IMR-90 (cell line): ENCODE measurements at regions not wholly inside any gene's neighbourhood (a gene's known extent, or its start where the extent isn't known, plus 50 kb on each side); places are given as distances from the start of the nearest gene placed in this dataset.

Experiments
- ATAC-seq: fragments of 200-7000 bp; cut with Tn5 transposase; 2 replicates; pipeline ENCODE4 v1.9.1; 2020; ENCODE audit warnings: low read depth, mild to moderate bottlenecking, moderate library complexity
- BruUV-seq: library from RNA; stranded (reverse); fragments of 400-500 nt; replicated peaks from 2 replicates; lab custom pipeline; 2021; lab: Mats Ljungman, UMichigan
- CTCF ChIA-PET: fragments of 300-600 bp; formaldehyde crosslinking; extraction: SDS; loops from one replicate; lab custom pipeline; 2021; ENCODE audit warnings: antibody characterized with exemption; lab: Yijun Ruan, JAX
- POLR2A ChIA-PET: fragments of 300-600 bp; sonication (Branson Sonifier 250); formaldehyde crosslinking; loops from one replicate; lab custom pipeline; 2022; ENCODE audit warnings: antibody characterized with exemption; ENCODE audit not compliant: unreplicated experiment; lab: Charles Lee
- DNase-seq: peaks from one replicate; pipeline ENCODE4 v3.0.0; 2013
- H2AFZ ChIP-seq: replicated peaks from 2 replicates; pipeline ENCODE3; 2013; ENCODE audit warnings: low read length, mild to moderate bottlenecking; ENCODE audit not compliant: poor library complexity
- H2AK5ac ChIP-seq: 2 replicates; pipeline ENCODE4 v1.6.1; 2013; ENCODE audit warnings: low read depth, low read length, inconsistent platforms
- H2AK9ac ChIP-seq: replicated peaks from 2 replicates; pipeline ENCODE3; 2013; ENCODE audit warnings: mild to moderate bottlenecking, low read depth, low read length, moderate library complexity; ENCODE audit not compliant: poor library complexity
- H2BK120ac ChIP-seq: 2 replicates; pipeline ENCODE4 v1.6.1; 2013; ENCODE audit warnings: low read depth, low read length, inconsistent platforms
- H2BK15ac ChIP-seq: 3 replicates; pipeline ENCODE4 v1.6.1; 2013; ENCODE audit warnings: low read depth, low read length, inconsistent platforms
- H2BK20ac ChIP-seq: 2 replicates; pipeline ENCODE4 v1.6.1; 2013; ENCODE audit warnings: low read depth, mild to moderate bottlenecking, inconsistent platforms, low read length, moderate library complexity
- H2BK5ac ChIP-seq: 2 replicates; pipeline ENCODE4 v1.6.1; 2013; ENCODE audit warnings: mild to moderate bottlenecking, low read depth, low read length, inconsistent platforms; ENCODE audit not compliant: poor library complexity, severe bottlenecking
- H3K14ac ChIP-seq: replicated peaks from 2 replicates; pipeline ENCODE4 v1.6.1; 2013; ENCODE audit warnings: low read depth, low read length, inconsistent platforms
- H3K18ac ChIP-seq: 2 replicates; pipeline ENCODE4 v1.6.1; 2013; ENCODE audit warnings: low read depth, low read length, control low read depth
- H3K23ac ChIP-seq: 2 replicates; pipeline ENCODE4 v1.6.1; 2013; ENCODE audit warnings: low read depth, low read length, inconsistent platforms
- H3K27ac ChIP-seq: 2 replicates; pipeline ENCODE4 v1.5.1; 2013; ENCODE audit warnings: mild to moderate bottlenecking, control low read depth, low read length; ENCODE audit not compliant: insufficient read depth
- H3K27me3 ChIP-seq: 2 replicates; pipeline ENCODE4 v1.6.1; 2013; ENCODE audit warnings: low read length; ENCODE audit not compliant: control insufficient read depth, insufficient read depth
- H3K36me3 ChIP-seq: 2 replicates; pipeline ENCODE4 v1.6.1; 2013; ENCODE audit warnings: low read length, mixed read lengths; ENCODE audit not compliant: control insufficient read depth, insufficient read depth
- H3K4ac ChIP-seq: 2 replicates; pipeline ENCODE4 v1.6.1; 2013; ENCODE audit warnings: low read depth, low read length, inconsistent platforms
- H3K4me1 ChIP-seq: 2 replicates; pipeline ENCODE4 v1.6.1; 2013; ENCODE audit warnings: low read length, mixed read lengths; ENCODE audit not compliant: control insufficient read depth, insufficient read depth
- H3K4me2 ChIP-seq: 2 replicates; pipeline ENCODE4 v1.6.1; 2013; ENCODE audit warnings: low read depth, mild to moderate bottlenecking, control low read depth, low read length, moderate library complexity
- H3K4me3 ChIP-seq: 2 replicates; pipeline ENCODE4 v1.5.1; 2013; ENCODE audit warnings: low read depth, mild to moderate bottlenecking, control low read depth, low read length, moderate library complexity; ENCODE audit not compliant: insufficient read depth
- H3K56ac ChIP-seq: 2 replicates; pipeline ENCODE4 v1.6.1; 2013; ENCODE audit warnings: low read length, inconsistent platforms; ENCODE audit not compliant: insufficient read depth; ENCODE audit errors: extremely low read depth
- H3K79me1 ChIP-seq, 2 experiments: 2 replicates each; pipeline ENCODE4 v1.6.1; 2013; ENCODE audit warnings: low read length in 2 of 2, inconsistent platforms in 1 of 2, low read depth in 1 of 2
- H3K9ac ChIP-seq: 2 replicates; pipeline ENCODE4 v1.6.1; 2013; ENCODE audit warnings: low read depth, low read length, control low read depth
- H3K9me1 ChIP-seq: 2 replicates; pipeline ENCODE4 v1.6.1; 2013; ENCODE audit warnings: low read length, inconsistent platforms; ENCODE audit not compliant: insufficient read depth
- H3K9me3 ChIP-seq: 2 replicates; pipeline ENCODE4 v1.6.1; 2013; ENCODE audit warnings: low read length; ENCODE audit not compliant: control insufficient read depth, insufficient read depth
- H4K20me1 ChIP-seq: 2 replicates; pipeline ENCODE4 v1.6.1; 2013; ENCODE audit warnings: low read length, inconsistent platforms; ENCODE audit not compliant: insufficient read depth
- H4K5ac ChIP-seq: 2 replicates; pipeline ENCODE4 v1.6.1; 2013; ENCODE audit warnings: mild to moderate bottlenecking, low read depth, low read length, control low read depth
- H4K8ac ChIP-seq, 2 experiments: 2 replicates each; pipeline ENCODE4 v1.6.1; 2013; ENCODE audit warnings: low read depth in 2 of 2, low read length in 2 of 2, control low read depth in 1 of 2, inconsistent platforms in 1 of 2
- H4K91ac ChIP-seq: 2 replicates; pipeline ENCODE4 v1.6.1; 2013; ENCODE audit warnings: low read depth, low read length, inconsistent platforms; ENCODE audit not compliant: insufficient read depth
- BHLHE40 ChIP-seq: fragments of 150-350 bp; IDR thresholded peaks from 2 replicates; pipeline ENCODE4 v1.6.1; 2016; ENCODE audit warnings: mild to moderate bottlenecking, low read depth, low read length
- CHD1 ChIP-seq: IDR thresholded peaks from 2 replicates; pipeline ENCODE4 v1.6.1; 2012; ENCODE audit warnings: low read depth, low read length, improper control_type of control experiment
- CTCF ChIP-seq: conservative IDR thresholded peaks from 2 replicates; pipeline ENCODE4 v1.5.1; 2012; ENCODE audit warnings: mild to moderate bottlenecking, low read depth, low read length, improper control_type of control experiment
- ELK1 ChIP-seq: fragments of 150-350 bp; IDR thresholded peaks from 2 replicates; pipeline ENCODE4 v1.6.1; 2016; ENCODE audit warnings: low read depth, mild to moderate bottlenecking, low read length, moderate library complexity, borderline replicate concordance
- FOS ChIP-seq: fragments of 150-350 bp; IDR thresholded peaks from 2 replicates; pipeline ENCODE4 v1.6.1; 2016; ENCODE audit warnings: low read depth, low read length
- MAFK ChIP-seq: IDR thresholded peaks from 2 replicates; pipeline ENCODE4 v1.6.1; 2012; ENCODE audit warnings: low read depth, low read length, improper control_type of control experiment
- MAZ ChIP-seq: IDR thresholded peaks from 2 replicates; pipeline ENCODE4 v1.6.1; 2012; ENCODE audit warnings: low read depth, mild to moderate bottlenecking, low read length, improper control_type of control experiment, moderate library complexity, borderline replicate concordance
- MXI1 ChIP-seq: IDR thresholded peaks from 2 replicates; pipeline ENCODE4 v1.6.1; 2012; ENCODE audit warnings: low read depth, mild to moderate bottlenecking, low read length, moderate library complexity, borderline replicate concordance
- NFE2L2 ChIP-seq: fragments of 150-350 bp; IDR thresholded peaks from 2 replicates; pipeline ENCODE4 v1.6.1; 2016; ENCODE audit warnings: low read depth, mild to moderate bottlenecking, low read length
- RAD21 ChIP-seq: IDR thresholded peaks from 2 replicates; pipeline ENCODE4 v1.6.1; 2012; ENCODE audit warnings: low read length, improper control_type of control experiment
- RFX5 ChIP-seq: IDR thresholded peaks from 2 replicates; pipeline ENCODE4 v1.8.0; 2012; ENCODE audit warnings: low read depth, mild to moderate bottlenecking, low read length, moderate library complexity
- SMC3 ChIP-seq: fragments of 150-350 bp; IDR thresholded peaks from 2 replicates; pipeline ENCODE4 v1.6.1; 2016; ENCODE audit warnings: low read depth, mild to moderate bottlenecking, antibody characterized with exemption, low read length, moderate library complexity
- USF2 ChIP-seq: fragments of 150-350 bp; IDR thresholded peaks from 2 replicates; pipeline ENCODE4 v1.6.1; 2017; ENCODE audit warnings: mild to moderate bottlenecking, antibody characterized with exemption, low read length, low read depth
- WGBS, 2 experiments: methylation state at CpG; one replicate each; pipeline versions ENCODE4 v1.1.5 to v1.1.7; 2013; ENCODE audit warnings: missing lambda C conversion rate in 2 of 2; ENCODE audit not compliant: insufficient read length in 1 of 2; ENCODE audit errors: extremely low coverage in 2 of 2; 5-methylcytosine and 5-hydroxymethylcytosine counted together
- dilution Hi-C: fragments of 300-500 bp; cut with HindIII; formaldehyde crosslinking; loops from one replicate; pipeline ENCODE4 v1.14.3; 2018; ENCODE audit warnings: low sequenced_read_pairs; ENCODE audit not compliant: unreplicated experiment
- in situ Hi-C: fragments of 300-500 bp; cut with MboI; formaldehyde crosslinking; loops from 3 replicates; pipeline ENCODE4 v1.14.3; 2019; ENCODE audit warnings: low sequenced_read_pairs, inconsistent platforms, mixed read lengths
- intact Hi-C: fragments of 100-400 bp; cut with micrococcal nuclease; formaldehyde crosslinking; loops from 2 replicates; pipeline ENCODE4 v1.10.0; 2022

GRCh38 chr13:111861766-111862366 is 205.1 kb upstream of the SOX1 start:
- Histone ChIP-seq H2AFZ (no peak overlapping the region), H3K4me1 (no peaks in the 10 kb centered on the region), H3K23ac (no peak overlapping the region), H3K18ac (no peak overlapping the region), H2BK120ac (no peak overlapping the region), H3K79me1 (no peaks in the 10 kb centered on the region), H3K27ac (no peak overlapping the region), H2AK5ac (no peak overlapping the region), H3K4me2 (no peak overlapping the region), H2BK5ac (no peak overlapping the region), H4K8ac (no peak overlapping the region), H2AK9ac (no peak overlapping the region), H2BK15ac (no peak overlapping the region), H3K9me3 (peaks cover 60% of the 10 kb centered on the region), H4K91ac (no peak overlapping the region), H3K27me3 (no peaks in the 10 kb centered on the region), H3K9me1 (no peaks in the 10 kb centered on the region), H4K20me1 (no peaks in the 10 kb centered on the region), H3K36me3 (no peaks in the 10 kb centered on the region), H4K5ac (no peak overlapping the region), H3K4ac (no peak overlapping the region), H3K14ac (no peak overlapping the region), H3K4me3 (no peak overlapping the region), H3K56ac (no peak overlapping the region), H2BK20ac (no peak overlapping the region), H3K9ac (no peak overlapping the region)
- DNase-seq (no peak), ATAC-seq (no peak)
- 63% methylated on average over 3 of the region's 13 CpGs; no CpG with 5 or more reads in 1 of the 2 experiments for WGBS, 2 experiments
- in situ Hi-C loops (no loop called here), dilution Hi-C loops (no loop called here), intact Hi-C loops (no loop called here)
- ChIA-PET POLR2A (no interaction called here), CTCF (no interaction called here)
- no TSS peak for BruUV-seq
- TF ChIP-seq MXI1 (no peak), USF2 (no peak), SMC3 (no peak), FOS (no peak), RFX5 (no peak), MAFK (no peak), CTCF (no peak), MAZ (no peak), NFE2L2 (no peak), BHLHE40 (no peak), ELK1 (no peak), CHD1 (no peak), RAD21 (no peak)
